HEK293 (cell line): ENCODE measurements at regions not wholly inside any gene's neighbourhood (a gene's known extent, or its start where the extent isn't known, plus 50 kb on each side); places are given as distances from the start of the nearest gene placed in this dataset.

ENCODE experiments used
- CTCF ChIA-PET: fragments of 350-600 bp; formaldehyde crosslinking; extraction: SDS; loops from one replicate; lab custom pipeline; 2021; ENCODE audit warnings: antibody characterized with exemption; lab: Yijun Ruan, JAX
- POLR2A ChIA-PET: fragments of 300-600 bp; formaldehyde crosslinking; extraction: SDS; loops from one replicate; lab custom pipeline; 2020; ENCODE audit warnings: antibody characterized with exemption, inconsistent platforms; lab: Yijun Ruan, JAX
- H3K27ac ChIP-seq: fragments of 200-500 bp; sonication (Bioruptor generic); 2 replicates; pipeline ENCODE4 v1.5.1; 2014; ENCODE audit warnings: low read depth, low read length, control low read depth, inconsistent platforms; ENCODE audit errors: extremely low read depth
- H3K36me3 ChIP-seq, 2 experiments: fragments of 200-500 bp in 1 of 2; sonication (Bioruptor generic) in 1 of 2; 1 replicate in 1 of 2; 2 replicates in 1 of 2; pipeline ENCODE4 v1.5.1; 2014 to 2017; ENCODE audit warnings: inconsistent platforms in 2 of 2, low read length in 2 of 2; ENCODE audit not compliant: control insufficient read depth in 2 of 2, insufficient read depth in 1 of 2
- H3K4me1 ChIP-seq: fragments of 200-500 bp; sonication (Bioruptor generic); 2 replicates; pipeline ENCODE4 v1.5.1; 2014; ENCODE audit warnings: mild to moderate bottlenecking, low read length, inconsistent platforms; ENCODE audit not compliant: control insufficient read depth, insufficient read depth
- H3K4me3 ChIP-seq: 2 replicates; pipeline ENCODE4 v1.5.1; 2011; ENCODE audit warnings: low read depth, mild to moderate bottlenecking, control low read depth, low read length, moderate library complexity
- H3K9me3 ChIP-seq: fragments of 200-500 bp; sonication (Bioruptor generic); 2 replicates; pipeline ENCODE4 v1.5.1; 2014; ENCODE audit warnings: low read depth, low read length, inconsistent platforms; ENCODE audit not compliant: control insufficient read depth, insufficient read depth
- HOXC10 ChIP-seq: sonication (generic); formaldehyde crosslinking; IDR thresholded peaks from 2 replicates; pipeline ENCODE4 v1.8.1; 2023; ENCODE audit warnings: mild to moderate bottlenecking, missing genetic modification reagents
- KLF1 ChIP-seq: fragments of 450-650 bp; formaldehyde crosslinking; IDR thresholded peaks from 2 replicates; pipeline ENCODE4 v1.5.1; 2016; ENCODE audit warnings: missing biosample characterization, missing genetic modification characterization
- KLF10 ChIP-seq: fragments of 450-650 bp; IDR thresholded peaks from 2 replicates; pipeline ENCODE4 v1.5.1; 2018; ENCODE audit warnings: missing biosample characterization, mild to moderate bottlenecking, missing genetic modification characterization
- KLF7 ChIP-seq: fragments of 450-650 bp; formaldehyde crosslinking; IDR thresholded peaks from 2 replicates; pipeline ENCODE4 v1.5.1; 2016; ENCODE audit warnings: missing biosample characterization, missing genetic modification characterization, borderline replicate concordance
- OVOL3 ChIP-seq: fragments of 450-650 bp; formaldehyde crosslinking; IDR thresholded peaks from 2 replicates; pipeline ENCODE4 v1.5.1; 2016; ENCODE audit warnings: missing biosample characterization, missing genetic modification characterization
- PATZ1 ChIP-seq: fragments of 450-650 bp; formaldehyde crosslinking; IDR thresholded peaks from 2 replicates; pipeline ENCODE4 v1.5.1; 2016; ENCODE audit warnings: missing biosample characterization, missing genetic modification characterization
- TCF7L2 ChIP-seq: IDR thresholded peaks from 2 replicates; pipeline ENCODE4 v1.6.1; 2011; ENCODE audit warnings: low read depth, mild to moderate bottlenecking, inconsistent platforms, low read length, moderate library complexity, borderline replicate concordance
- ZBTB26 ChIP-seq: fragments of 450-650 bp; formaldehyde crosslinking; optimal IDR thresholded peaks from 2 replicates; pipeline ENCODE3; 2016; ENCODE audit warnings: missing biosample characterization, mild to moderate bottlenecking, missing genetic modification characterization
- ZFP69B ChIP-seq: fragments of 450-650 bp; formaldehyde crosslinking; IDR thresholded peaks from 2 replicates; pipeline ENCODE4 v1.5.1; 2016; ENCODE audit warnings: missing biosample characterization, missing genetic modification characterization
- ZNF112 ChIP-seq: fragments of 450-650 bp; formaldehyde crosslinking; IDR thresholded peaks from 2 replicates; pipeline ENCODE4 v1.5.0; 2017; ENCODE audit warnings: missing biosample characterization, missing genetic modification characterization
- ZNF132 ChIP-seq: fragments of 450-650 bp; formaldehyde crosslinking; IDR thresholded peaks from 2 replicates; pipeline ENCODE4 v1.5.1; 2017; ENCODE audit warnings: missing biosample characterization, missing genetic modification characterization, borderline replicate concordance
- ZNF148 ChIP-seq: fragments of 450-650 bp; formaldehyde crosslinking; IDR thresholded peaks from 2 replicates; pipeline ENCODE4 v1.5.0; 2017; ENCODE audit warnings: missing biosample characterization, missing genetic modification characterization, borderline replicate concordance
- ZNF175 ChIP-seq: fragments of 450-650 bp; formaldehyde crosslinking; IDR thresholded peaks from 2 replicates; pipeline ENCODE4 v1.5.1; 2016; ENCODE audit warnings: missing biosample characterization, missing genetic modification characterization
- ZNF324 ChIP-seq: fragments of 450-650 bp; formaldehyde crosslinking; IDR thresholded peaks from 2 replicates; pipeline ENCODE4 v1.5.1; 2016; ENCODE audit warnings: missing biosample characterization, missing genetic modification characterization
- ZNF335 ChIP-seq: fragments of 450-650 bp; formaldehyde crosslinking; conservative IDR thresholded peaks from 2 replicates; pipeline ENCODE4 v1.5.1; 2016; ENCODE audit warnings: missing biosample characterization, missing genetic modification characterization
- ZNF391 ChIP-seq: fragments of 450-650 bp; formaldehyde crosslinking; IDR thresholded peaks from 2 replicates; pipeline ENCODE4 v1.5.1; 2016; ENCODE audit warnings: low read depth, missing biosample characterization, missing genetic modification characterization, borderline replicate concordance
- ZNF423 ChIP-seq: fragments of 450-650 bp; formaldehyde crosslinking; IDR thresholded peaks from 2 replicates; pipeline ENCODE4 v1.5.1; 2016; ENCODE audit warnings: missing biosample characterization, missing genetic modification characterization
- ZNF426 ChIP-seq: fragments of 450-650 bp; formaldehyde crosslinking; IDR thresholded peaks from 2 replicates; pipeline ENCODE4 v1.5.1; 2017; ENCODE audit warnings: missing biosample characterization, missing genetic modification characterization, mild to moderate bottlenecking, inconsistent platforms, moderate library complexity
- ZNF48 ChIP-seq: fragments of 450-650 bp; formaldehyde crosslinking; IDR thresholded peaks from 2 replicates; pipeline ENCODE4 v1.5.1; 2016; ENCODE audit warnings: missing biosample characterization, missing genetic modification characterization
- ZNF544 ChIP-seq: fragments of 450-650 bp; formaldehyde crosslinking; IDR thresholded peaks from 2 replicates; pipeline ENCODE4 v1.5.0; 2017; ENCODE audit warnings: missing biosample characterization, missing genetic modification characterization
- ZNF548 ChIP-seq: fragments of 450-650 bp; formaldehyde crosslinking; IDR thresholded peaks from 2 replicates; pipeline ENCODE4 v1.5.1; 2016; ENCODE audit warnings: missing biosample characterization, missing genetic modification characterization
- ZNF558 ChIP-seq: fragments of 450-650 bp; formaldehyde crosslinking; IDR thresholded peaks from 2 replicates; pipeline ENCODE4 v1.5.1; 2016; ENCODE audit warnings: missing biosample characterization, missing genetic modification characterization
- ZNF596 ChIP-seq: fragments of 450-650 bp; IDR thresholded peaks from 2 replicates; pipeline ENCODE4 v1.5.0; 2018; ENCODE audit warnings: missing biosample characterization, mild to moderate bottlenecking, missing genetic modification characterization, moderate library complexity
- ZNF660 ChIP-seq: fragments of 450-650 bp; IDR thresholded peaks from 2 replicates; pipeline ENCODE4 v1.5.1; 2018; ENCODE audit warnings: missing biosample characterization, mild to moderate bottlenecking, missing genetic modification characterization
- ZNF704 ChIP-seq: fragments of 450-650 bp; formaldehyde crosslinking; IDR thresholded peaks from 2 replicates; pipeline ENCODE4 v1.5.1; 2016; ENCODE audit warnings: missing biosample characterization, missing genetic modification characterization

GRCh38 chr14:65234752-65235361 is 132.5 kb upstream of the MAX start:
- H3K4me1 ChIP-seq, result peaks cover 8% of the 10 kb centered on the region
- CTCF ChIA-PET, result no interaction called here

GRCh38 chr14:65237023-65237814 is 134.9 kb upstream of the MAX start:
- TF ChIP-seq ZNF132 (tag by site-specific recombination) (no peak), ZNF558 (no peak), ZNF426 (tag by site-specific recombination) (no peak), KLF7 (tag by site-specific recombination) (no peak), ZFP69B (tag by site-specific recombination) (no peak), KLF1 (tag by site-specific recombination) (no peak), ZNF112 (tag by site-specific recombination) (no peak), ZNF544 (tag by site-specific recombination) (no peak), ZNF423 (tag by site-specific recombination) (no peak), ZNF704 (tag by site-specific recombination) (no peak)
- Histone ChIP-seq H3K4me1 (no peaks in the 10 kb centered on the region), H3K9me3 (no peaks in the 10 kb centered on the region), H3K36me3 (no peaks in the 10 kb centered on the region), H3K4me3 (no peak overlapping the region), H3K27ac (no peak overlapping the region)
- ChIA-PET POLR2A (interaction anchor here (0.8 kb wide), 1 partner anchor 11 kb away, joined by 3 read pairs; no protein-coding TSS in a partner anchor), CTCF (no interaction called here)

More at GRCh38 chr14:65234752-65235361, 132.5 kb upstream of the MAX start:
- no peaks in the 10 kb centered on the region for H3K36me3 ChIP-seq
- no peaks in the 10 kb centered on the region for H3K9me3 ChIP-seq
- POLR2A ChIA-PET, result no interaction called here
- no peak overlapping the region for H3K27ac ChIP-seq
- no peak overlapping the region for H3K4me3 ChIP-seq
- TF ChIP-seq TCF7L2, result no peak
- no peak for TF ChIP-seq ZNF175 (tag by site-specific recombination)
- TF ChIP-seq ZNF596 (tag by site-specific recombination), result no peak
- no peak for TF ChIP-seq PATZ1 (tag by site-specific recombination)
- TF ChIP-seq ZNF48 (tag by site-specific recombination), result no peak
- TF ChIP-seq ZBTB26 (tag by site-specific recombination), result no peak

GRCh38 chr14:65237941-65238340 is 135.6 kb upstream of the MAX start:
- ChIA-PET POLR2A (no interaction called here), CTCF (no interaction called here)
- H3K36me3 ChIP-seq, result no peaks in the 10 kb centered on the region
- no peak overlapping the region for H3K27ac ChIP-seq
- no peak overlapping the region for H3K4me3 ChIP-seq
- TF ChIP-seq ZNF660 (no peak), ZNF548 (tag by site-specific recombination) (no peak), ZNF324 (tag by site-specific recombination) (no peak), ZNF148 (tag by site-specific recombination) (no peak), HOXC10 (no peak), ZNF335 (tag by site-specific recombination) (no peak), ZNF391 (tag by site-specific recombination) (no peak), OVOL3 (no peak), KLF10 (no peak)
- no peaks in the 10 kb centered on the region for H3K4me1 ChIP-seq
- H3K9me3 ChIP-seq, result no peaks in the 10 kb centered on the region
